GM23338 (cell line): ENCODE measurements at regions not wholly inside any gene's neighbourhood (a gene's known extent, or its start where the extent isn't known, plus 50 kb on each side); places are given as distances from the start of the nearest gene placed in this dataset.

Experiments used
- CREB1 ChIP-seq: fragments of 250-450 bp; sonication (Bioruptor Pico); IDR thresholded peaks from 2 replicates; pipeline ENCODE4 v1.5.0; 2020; ENCODE audit warnings: low read depth, mild to moderate bottlenecking, moderate library complexity
- EZH2 ChIP-seq: fragments of 200-600 bp; sonication (generic); IDR thresholded peaks from one replicate; pipeline ENCODE4 v1.8.0; 2017; ENCODE audit warnings: antibody characterized with exemption, mild to moderate bottlenecking, low read depth; ENCODE audit not compliant: unreplicated experiment
- EZH2phosphoT487 ChIP-seq: fragments of 200-600 bp; sonication (generic); IDR thresholded peaks from one replicate; pipeline ENCODE4 v1.8.1; 2018; ENCODE audit warnings: antibody characterized with exemption; ENCODE audit not compliant: unreplicated experiment
- NANOG ChIP-seq: IDR thresholded peaks from 2 replicates; pipeline ENCODE4 v1.6.1; 2016; ENCODE audit warnings: antibody characterized with exemption, borderline replicate concordance
- POLR2AphosphoS5 ChIP-seq: IDR thresholded peaks from 2 replicates; pipeline ENCODE4 v1.6.1; 2016; ENCODE audit warnings: antibody characterized with exemption, low read depth
- STAT1 ChIP-seq: IDR thresholded peaks from one replicate; pipeline ENCODE4 v1.6.1; 2016; ENCODE audit warnings: antibody characterized with exemption; ENCODE audit not compliant: unreplicated experiment
- ZNF114 ChIP-seq: fragments of 250-450 bp; sonication (Bioruptor Pico); IDR thresholded peaks from 2 replicates; pipeline ENCODE4 v1.5.0; 2020; ENCODE audit warnings: mild to moderate bottlenecking, moderate library complexity
- TF ChIP-seq, protein P1 (sequence below), 2 experiments: fragments of 200-600 bp in 1 of 2; sonication (generic) in 1 of 2; conservative IDR thresholded peaks; 2 replicates each; pipeline versions ENCODE4 v1.5.1 to v1.6.1; 2016 to 2017; ENCODE audit warnings: antibody characterized with exemption in 2 of 2, low read depth in 2 of 2, mild to moderate bottlenecking in 2 of 2, moderate library complexity in 1 of 2
- TF ChIP-seq, protein P2 (sequence below): IDR thresholded peaks from one replicate; pipeline ENCODE4 v1.6.1; 2018; ENCODE audit warnings: antibody characterized with exemption; ENCODE audit not compliant: unreplicated experiment

DNA sequence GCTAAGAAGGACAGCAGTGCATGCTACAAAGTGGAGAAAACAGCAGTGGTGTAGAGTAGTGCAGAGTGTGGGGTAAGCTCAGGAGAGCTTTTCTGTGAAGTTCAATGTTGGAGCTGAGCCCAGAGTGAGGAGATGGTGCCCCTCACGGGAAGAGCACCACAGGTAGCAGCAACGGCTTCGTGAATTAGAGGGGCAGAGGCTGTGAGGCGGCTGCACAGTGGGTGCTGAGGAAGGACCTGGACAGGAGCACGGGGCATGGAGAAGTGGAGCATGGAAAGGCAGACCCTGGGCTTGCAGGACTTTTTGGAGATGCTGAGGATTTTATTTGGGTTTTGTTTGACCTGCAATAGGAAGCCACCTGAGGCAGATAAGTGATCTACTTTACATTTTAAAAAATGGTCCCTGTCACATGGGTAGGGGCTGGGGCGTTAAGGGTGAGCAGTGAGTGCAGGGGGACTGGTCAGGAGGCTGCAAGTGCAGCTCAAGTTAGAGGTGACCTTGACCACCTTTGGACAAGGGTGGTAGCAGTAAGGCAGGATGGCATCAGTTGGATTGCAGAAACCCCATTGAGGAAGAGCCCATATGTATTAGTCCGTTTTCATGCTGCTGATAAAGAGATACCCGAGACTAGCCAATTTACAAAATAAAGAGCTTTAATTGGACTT, 85.0 kb downstream of the MYCN start:
- TF ChIP-seq, protein P1, sequence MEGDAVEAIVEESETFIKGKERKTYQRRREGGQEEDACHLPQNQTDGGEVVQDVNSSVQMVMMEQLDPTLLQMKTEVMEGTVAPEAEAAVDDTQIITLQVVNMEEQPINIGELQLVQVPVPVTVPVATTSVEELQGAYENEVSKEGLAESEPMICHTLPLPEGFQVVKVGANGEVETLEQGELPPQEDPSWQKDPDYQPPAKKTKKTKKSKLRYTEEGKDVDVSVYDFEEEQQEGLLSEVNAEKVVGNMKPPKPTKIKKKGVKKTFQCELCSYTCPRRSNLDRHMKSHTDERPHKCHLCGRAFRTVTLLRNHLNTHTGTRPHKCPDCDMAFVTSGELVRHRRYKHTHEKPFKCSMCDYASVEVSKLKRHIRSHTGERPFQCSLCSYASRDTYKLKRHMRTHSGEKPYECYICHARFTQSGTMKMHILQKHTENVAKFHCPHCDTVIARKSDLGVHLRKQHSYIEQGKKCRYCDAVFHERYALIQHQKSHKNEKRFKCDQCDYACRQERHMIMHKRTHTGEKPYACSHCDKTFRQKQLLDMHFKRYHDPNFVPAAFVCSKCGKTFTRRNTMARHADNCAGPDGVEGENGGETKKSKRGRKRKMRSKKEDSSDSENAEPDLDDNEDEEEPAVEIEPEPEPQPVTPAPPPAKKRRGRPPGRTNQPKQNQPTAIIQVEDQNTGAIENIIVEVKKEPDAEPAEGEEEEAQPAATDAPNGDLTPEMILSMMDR (conservative IDR thresholded peaks at IDR 0.05; ENCODE audit: low read depth in 2 of 2): no peak
- TF ChIP-seq NANOG: no peak
- TF ChIP-seq EZH2: no peak
- TF ChIP-seq CREB1 (CRISPR knock-in tag): no peak
- TF ChIP-seq, protein P2, sequence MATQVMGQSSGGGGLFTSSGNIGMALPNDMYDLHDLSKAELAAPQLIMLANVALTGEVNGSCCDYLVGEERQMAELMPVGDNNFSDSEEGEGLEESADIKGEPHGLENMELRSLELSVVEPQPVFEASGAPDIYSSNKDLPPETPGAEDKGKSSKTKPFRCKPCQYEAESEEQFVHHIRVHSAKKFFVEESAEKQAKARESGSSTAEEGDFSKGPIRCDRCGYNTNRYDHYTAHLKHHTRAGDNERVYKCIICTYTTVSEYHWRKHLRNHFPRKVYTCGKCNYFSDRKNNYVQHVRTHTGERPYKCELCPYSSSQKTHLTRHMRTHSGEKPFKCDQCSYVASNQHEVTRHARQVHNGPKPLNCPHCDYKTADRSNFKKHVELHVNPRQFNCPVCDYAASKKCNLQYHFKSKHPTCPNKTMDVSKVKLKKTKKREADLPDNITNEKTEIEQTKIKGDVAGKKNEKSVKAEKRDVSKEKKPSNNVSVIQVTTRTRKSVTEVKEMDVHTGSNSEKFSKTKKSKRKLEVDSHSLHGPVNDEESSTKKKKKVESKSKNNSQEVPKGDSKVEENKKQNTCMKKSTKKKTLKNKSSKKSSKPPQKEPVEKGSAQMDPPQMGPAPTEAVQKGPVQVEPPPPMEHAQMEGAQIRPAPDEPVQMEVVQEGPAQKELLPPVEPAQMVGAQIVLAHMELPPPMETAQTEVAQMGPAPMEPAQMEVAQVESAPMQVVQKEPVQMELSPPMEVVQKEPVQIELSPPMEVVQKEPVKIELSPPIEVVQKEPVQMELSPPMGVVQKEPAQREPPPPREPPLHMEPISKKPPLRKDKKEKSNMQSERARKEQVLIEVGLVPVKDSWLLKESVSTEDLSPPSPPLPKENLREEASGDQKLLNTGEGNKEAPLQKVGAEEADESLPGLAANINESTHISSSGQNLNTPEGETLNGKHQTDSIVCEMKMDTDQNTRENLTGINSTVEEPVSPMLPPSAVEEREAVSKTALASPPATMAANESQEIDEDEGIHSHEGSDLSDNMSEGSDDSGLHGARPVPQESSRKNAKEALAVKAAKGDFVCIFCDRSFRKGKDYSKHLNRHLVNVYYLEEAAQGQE: no peak
- no peak for TF ChIP-seq POLR2AphosphoS5
- no peak for TF ChIP-seq STAT1
- TF ChIP-seq ZNF114 (CRISPR knock-in tag): no peak
- TF ChIP-seq EZH2phosphoT487: no peak
